MCF 10A (cell line): ENCODE measurements at regions not wholly inside any gene's neighbourhood (a gene's known extent, or its start where the extent isn't known, plus 50 kb on each side); places are given as distances from the start of the nearest gene placed in this dataset.
"Not testable (repeated sequence)": the region's sequence is repeated elsewhere in the genome, so short reads cannot be mapped to it uniquely, and the experiment has no call there.

ENCODE experiments used
- BruUV-seq: library from RNA; stranded (reverse); fragments of 400-500 nt; replicated peaks from 2 replicates; lab custom pipeline; 2021; lab: Mats Ljungman, UMichigan
- CTCF ChIA-PET: fragments of 300-600 bp; sonication (Branson Sonifier 250); formaldehyde crosslinking; extraction: SDS; loops from one replicate; lab custom pipeline; 2021; ENCODE audit warnings: antibody characterized with exemption, inconsistent platforms; lab: Yijun Ruan, JAX
- POLR2A ChIA-PET: fragments of 300-600, 350-650 bp; sonication (Branson Sonifier 250); formaldehyde crosslinking; extraction: SDS; loops from one replicate; lab custom pipeline; 2020; ENCODE audit warnings: antibody characterized with exemption, inconsistent platforms; lab: Yijun Ruan, JAX
- DNase-seq: peaks from one replicate; pipeline ENCODE4 v3.0.0-alpha.2; 2018; ENCODE audit not compliant: unreplicated experiment
- H3K27ac Mint-ChIP-seq: one replicate; pipeline ENCODE4 v1.8.0; 2022; ENCODE audit warnings: mild to moderate bottlenecking, low read depth, mixed read lengths; ENCODE audit not compliant: unreplicated experiment
- H3K27me3 Mint-ChIP-seq: one replicate; pipeline ENCODE4 v1.8.0; 2022; ENCODE audit warnings: mixed read lengths; ENCODE audit not compliant: insufficient read depth, unreplicated experiment
- H3K36me3 Mint-ChIP-seq: one replicate; pipeline ENCODE4 v1.8.0; 2022; ENCODE audit warnings: mild to moderate bottlenecking, moderate library complexity, mixed read lengths; ENCODE audit not compliant: insufficient read depth, unreplicated experiment
- H3K4me1 Mint-ChIP-seq: one replicate; pipeline ENCODE4 v1.8.0; 2022; ENCODE audit warnings: mixed read lengths; ENCODE audit not compliant: insufficient read depth, unreplicated experiment
- H3K4me3 Mint-ChIP-seq: one replicate; pipeline ENCODE4 v1.8.0; 2022; ENCODE audit warnings: mild to moderate bottlenecking, moderate library complexity, mixed read lengths; ENCODE audit not compliant: unreplicated experiment
- H3K9me3 Mint-ChIP-seq: one replicate; pipeline ENCODE4 v1.8.0; 2022; ENCODE audit warnings: mixed read lengths; ENCODE audit not compliant: unreplicated experiment
- intact Hi-C: fragments of 100-400 bp; cut with micrococcal nuclease; formaldehyde crosslinking; loops from 2 replicates; pipeline ENCODE4 v1.14.1; 2022
- TF ChIP-seq, protein P1 (sequence below): fragments of 200-600 bp; IDR thresholded peaks from one replicate; pipeline ENCODE4 v1.8.0; 2022; ENCODE audit warnings: antibody characterized with exemption, mild to moderate bottlenecking; ENCODE audit not compliant: unreplicated experiment

DNA sequence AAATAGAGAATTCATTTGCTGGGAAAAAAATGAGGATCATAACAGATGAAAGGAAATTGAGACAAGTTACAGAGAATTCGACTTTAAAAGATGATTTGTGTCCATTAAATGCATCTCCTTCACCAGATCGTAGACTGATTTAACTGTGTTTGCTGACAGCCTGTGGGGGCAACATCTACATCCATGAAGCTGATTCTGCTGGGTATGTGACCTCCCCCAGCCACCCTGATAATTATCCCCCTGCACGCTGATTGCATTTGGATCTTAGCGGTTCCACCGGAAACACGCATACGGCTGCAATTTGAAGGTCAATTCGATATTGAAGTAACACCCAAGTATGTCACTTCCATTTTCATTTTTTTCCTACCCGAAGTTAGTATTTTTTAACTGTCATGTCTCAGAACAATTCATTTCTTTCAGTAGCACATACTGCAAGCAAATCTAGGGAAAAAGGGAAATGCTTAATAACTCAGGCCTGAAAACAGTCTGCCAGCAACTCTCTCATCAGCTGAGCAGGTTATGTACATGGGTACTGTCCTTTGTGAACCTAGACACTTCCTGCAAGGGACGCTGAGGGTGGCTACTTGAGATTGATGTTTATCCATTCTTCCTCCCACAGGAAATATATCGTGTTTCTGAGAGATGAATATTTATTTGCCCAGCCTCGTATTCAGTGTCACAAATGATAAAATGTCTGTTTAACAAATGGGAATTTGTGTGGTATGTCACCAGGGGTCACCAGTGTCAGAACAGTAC lies 134.9 kb downstream of the ZNF22 start:
- Mint-ChIP-seq H3K27ac (no peak overlapping the region), H3K27me3 (no peaks in the 10 kb centered on the region), H3K4me3 (no peak overlapping the region), H3K9me3 (no peaks in the 10 kb centered on the region), H3K36me3 (no peaks in the 10 kb centered on the region), H3K4me1 (no peaks in the 10 kb centered on the region)
- ChIA-PET CTCF (no interaction called here), POLR2A (no interaction called here)
- TF ChIP-seq, protein P1, sequence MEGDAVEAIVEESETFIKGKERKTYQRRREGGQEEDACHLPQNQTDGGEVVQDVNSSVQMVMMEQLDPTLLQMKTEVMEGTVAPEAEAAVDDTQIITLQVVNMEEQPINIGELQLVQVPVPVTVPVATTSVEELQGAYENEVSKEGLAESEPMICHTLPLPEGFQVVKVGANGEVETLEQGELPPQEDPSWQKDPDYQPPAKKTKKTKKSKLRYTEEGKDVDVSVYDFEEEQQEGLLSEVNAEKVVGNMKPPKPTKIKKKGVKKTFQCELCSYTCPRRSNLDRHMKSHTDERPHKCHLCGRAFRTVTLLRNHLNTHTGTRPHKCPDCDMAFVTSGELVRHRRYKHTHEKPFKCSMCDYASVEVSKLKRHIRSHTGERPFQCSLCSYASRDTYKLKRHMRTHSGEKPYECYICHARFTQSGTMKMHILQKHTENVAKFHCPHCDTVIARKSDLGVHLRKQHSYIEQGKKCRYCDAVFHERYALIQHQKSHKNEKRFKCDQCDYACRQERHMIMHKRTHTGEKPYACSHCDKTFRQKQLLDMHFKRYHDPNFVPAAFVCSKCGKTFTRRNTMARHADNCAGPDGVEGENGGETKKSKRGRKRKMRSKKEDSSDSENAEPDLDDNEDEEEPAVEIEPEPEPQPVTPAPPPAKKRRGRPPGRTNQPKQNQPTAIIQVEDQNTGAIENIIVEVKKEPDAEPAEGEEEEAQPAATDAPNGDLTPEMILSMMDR, result no peak
- no peak for DNase-seq
- BruUV-seq, result no TSS peak
- intact Hi-C loops, result no loop called here

DNA sequence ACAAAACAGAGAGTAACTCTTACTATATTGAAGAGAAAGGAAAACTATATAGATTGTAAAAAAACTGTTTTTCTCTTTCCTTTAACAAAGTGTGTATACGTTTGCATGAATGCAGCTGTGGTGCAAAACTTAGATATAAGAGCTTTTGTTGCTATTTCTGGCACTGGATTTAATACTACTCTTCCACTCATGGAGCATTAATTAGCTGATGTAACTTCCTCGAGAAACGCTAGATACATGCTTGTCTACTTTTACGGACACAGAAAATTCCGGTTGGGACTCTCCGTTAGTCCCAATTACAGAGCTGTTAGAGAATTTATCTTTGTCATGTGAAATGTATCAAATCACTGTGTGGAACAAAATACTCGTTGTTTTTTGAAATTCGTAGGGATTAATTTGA lies 135.5 kb downstream of the ZNF22 start:
- BruUV-seq, result no TSS peak
- ChIA-PET POLR2A (no interaction called here), CTCF (no interaction called here)
- Mint-ChIP-seq H3K36me3 (no peaks in the 10 kb centered on the region), H3K9me3 (no peaks in the 10 kb centered on the region), H3K27me3 (no peaks in the 10 kb centered on the region), H3K27ac (no peak overlapping the region), H3K4me1 (no peaks in the 10 kb centered on the region), H3K4me3 (no peak overlapping the region)
- intact Hi-C loops, result no loop called here
- no peak for DNase-seq
- TF ChIP-seq, protein P1, result no peak

DNA sequence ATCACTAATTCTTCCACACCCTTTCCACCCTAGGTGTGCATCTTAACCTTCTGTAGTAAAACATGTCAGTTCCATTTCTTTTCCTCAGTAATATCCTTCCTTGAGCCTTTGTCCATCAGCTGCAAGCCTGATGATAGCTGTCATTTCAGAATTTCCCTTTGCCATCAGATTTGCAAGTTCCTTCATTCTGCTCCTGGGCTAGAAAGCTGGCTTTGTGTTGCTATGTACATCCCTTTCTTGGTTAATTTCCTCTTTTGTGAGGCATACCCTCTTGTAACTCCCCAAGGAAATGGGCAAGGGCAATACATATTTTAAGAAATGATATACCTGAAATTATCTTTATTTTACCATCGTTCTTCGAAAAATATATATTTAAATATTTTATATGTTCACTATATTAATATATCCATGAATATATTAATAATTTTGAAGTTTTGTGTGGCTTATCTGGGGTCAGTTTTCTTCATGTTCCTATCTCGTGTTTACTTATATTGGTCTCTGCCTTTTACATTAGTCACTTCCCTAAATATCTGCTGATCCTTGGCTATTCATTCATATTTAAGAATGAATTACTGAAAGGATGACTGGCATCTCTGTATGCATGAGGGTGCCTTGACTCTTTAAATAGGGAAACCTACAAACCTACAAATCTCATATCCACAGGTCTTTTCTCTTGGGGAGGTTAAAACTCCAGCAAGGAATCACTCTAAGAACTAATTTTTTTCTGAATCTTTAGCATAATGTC lies 143.8 kb downstream of the ZNF22 start:
- Mint-ChIP-seq H3K4me1 (no peaks in the 10 kb centered on the region), H3K9me3 (no peaks in the 10 kb centered on the region), H3K36me3 (no peaks in the 10 kb centered on the region), H3K27ac (no peak overlapping the region), H3K4me3 (no peak overlapping the region), H3K27me3 (no peaks in the 10 kb centered on the region)
- TF ChIP-seq, protein P1, result no peak
- ChIA-PET CTCF (no interaction called here), POLR2A (no interaction called here)
- no peak for DNase-seq
- BruUV-seq, result no TSS peak
- intact Hi-C loops, result no loop called here

DNA sequence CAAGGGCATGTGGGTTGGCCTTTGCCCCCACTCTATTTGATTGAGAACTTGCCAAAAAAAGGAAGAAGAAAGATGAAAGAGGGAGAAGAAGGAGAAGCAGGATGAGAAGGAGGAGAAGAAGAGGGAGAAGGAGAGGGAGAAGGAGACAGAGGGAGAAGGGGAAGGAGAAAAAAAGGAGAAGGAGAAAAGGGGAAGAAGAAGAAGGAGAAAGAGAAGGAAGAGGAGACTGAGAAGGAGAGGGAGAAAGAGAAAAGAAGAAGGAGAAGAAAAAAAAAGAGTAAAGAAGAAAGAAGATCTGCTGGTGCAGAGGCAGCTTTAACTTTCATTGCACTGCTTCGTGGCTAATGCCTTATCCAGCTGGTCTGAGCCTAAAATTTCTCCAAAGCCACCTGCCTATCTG lies 144.4 kb downstream of the ZNF22 start:
- POLR2A ChIA-PET, H3K36me3 Mint-ChIP-seq, H3K4me1 Mint-ChIP-seq, DNase-seq, BruUV-seq, H3K27ac Mint-ChIP-seq, H3K9me3 Mint-ChIP-seq, H3K27me3 Mint-ChIP-seq, CTCF ChIA-PET, intact Hi-C loops, H3K4me3 Mint-ChIP-seq: not testable (repeated sequence)
